Caco-2 (cell line): ENCODE measurements at regions not wholly inside any gene's neighbourhood (a gene's known extent, or its start where the extent isn't known, plus 50 kb on each side); places are given as distances from the start of the nearest gene placed in this dataset.

ENCODE experiments used
- BruUV-seq: library from RNA; stranded (reverse); fragments of 400-500 nt; replicated peaks from 2 replicates; lab custom pipeline; 2021; lab: Mats Ljungman, UMichigan
- CTCF ChIA-PET: fragments of 300-600 bp; sonication (Branson Sonifier 250); formaldehyde crosslinking; loops from one replicate; lab custom pipeline; 2022; ENCODE audit warnings: antibody characterized with exemption; lab: Charles Lee
- POLR2A ChIA-PET: fragments of 300-600 bp; sonication (Branson Sonifier 250); formaldehyde crosslinking; loops from one replicate; lab custom pipeline; 2022; ENCODE audit warnings: antibody characterized with exemption; lab: Charles Lee
- DNase-seq, 2 experiments: peaks; one replicate each; pipeline versions ENCODE4 v3.0.0 to v3.0.0-alpha.2; 2020 to 2022
- H3K27me3 ChIP-seq: replicated peaks from 2 replicates; pipeline ENCODE4 v1.6.0; 2011; ENCODE audit warnings: low read length; ENCODE audit not compliant: control insufficient read depth, insufficient read depth
- H3K36me3 ChIP-seq: 2 replicates; pipeline ENCODE4 v1.5.1; 2011; ENCODE audit warnings: low read length; ENCODE audit not compliant: control insufficient read depth, insufficient read depth
- H3K4me1 ChIP-seq: fragments of 250-450 bp; sonication (Bioruptor Pico); 2 replicates; pipeline ENCODE4 v1.5.1; 2020; ENCODE audit warnings: mild to moderate bottlenecking
- H3K4me3 ChIP-seq: 2 replicates; pipeline ENCODE4 v1.5.1; 2011; ENCODE audit warnings: low read depth, mild to moderate bottlenecking, control low read depth, low read length
- H3K9me3 ChIP-seq: fragments of 250-450 bp; sonication (Bioruptor Pico); 2 replicates; pipeline ENCODE4 v1.5.1; 2020; ENCODE audit warnings: mild to moderate bottlenecking, moderate library complexity
- H3K27ac Mint-ChIP-seq: one replicate; pipeline ENCODE4 v1.8.0; 2022; ENCODE audit warnings: mixed read lengths; ENCODE audit not compliant: unreplicated experiment
- H3K27me3 Mint-ChIP-seq: one replicate; pipeline ENCODE4 v1.8.0; 2022; ENCODE audit warnings: mixed read lengths; ENCODE audit not compliant: insufficient read depth, unreplicated experiment
- H3K36me3 Mint-ChIP-seq: one replicate; pipeline ENCODE4 v1.8.0; 2022; ENCODE audit warnings: mild to moderate bottlenecking, mixed read lengths; ENCODE audit not compliant: insufficient read depth, unreplicated experiment
- H3K4me1 Mint-ChIP-seq: one replicate; pipeline ENCODE4 v1.8.0; 2022; ENCODE audit warnings: low read depth, mixed read lengths; ENCODE audit not compliant: unreplicated experiment
- H3K4me3 Mint-ChIP-seq: one replicate; pipeline ENCODE4 v1.8.0; 2022; ENCODE audit warnings: mild to moderate bottlenecking, moderate library complexity, mixed read lengths; ENCODE audit not compliant: unreplicated experiment
- H3K9me3 Mint-ChIP-seq: one replicate; pipeline ENCODE4 v1.8.0; 2022; ENCODE audit warnings: mixed read lengths; ENCODE audit not compliant: unreplicated experiment
- CTCF ChIP-seq, 2 experiments: fragments of 200-600 bp in 1 of 2; IDR thresholded peaks; 1 replicate in 1 of 2; 2 replicates in 1 of 2; pipeline versions ENCODE4 v1.5.1 to v1.8.0; 2011 to 2022; ENCODE audit warnings: antibody characterized with exemption in 1 of 2, control low read depth in 1 of 2, inconsistent platforms in 1 of 2, low read depth in 1 of 2, low read length in 1 of 2, mild to moderate bottlenecking in 1 of 2, moderate library complexity in 1 of 2; ENCODE audit not compliant: insufficient read depth in 1 of 2, severe bottlenecking in 1 of 2, unreplicated experiment in 1 of 2
- intact Hi-C: fragments of 100-400 bp; cut with micrococcal nuclease; formaldehyde crosslinking; loops from one replicate; pipeline ENCODE4 v1.10.0; 2022; ENCODE audit not compliant: unreplicated experiment

DNA sequence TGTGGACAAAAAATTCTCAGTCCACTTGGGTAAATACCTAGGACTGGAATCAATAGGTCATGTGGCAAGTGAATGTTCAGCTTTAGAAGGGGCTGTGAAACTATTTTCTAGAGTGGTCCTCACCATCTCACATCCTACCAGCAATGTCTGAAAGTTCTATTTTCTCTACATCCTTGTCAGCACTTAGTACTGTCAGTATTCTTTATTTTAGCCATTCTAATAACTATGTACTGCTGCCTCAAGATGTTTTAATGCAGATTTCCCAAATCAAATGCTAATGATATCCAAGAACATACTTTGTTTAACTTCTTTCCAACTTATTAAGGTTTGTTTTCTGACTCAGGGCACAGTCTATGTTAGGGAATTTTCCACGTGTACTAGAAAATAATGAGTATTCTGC, 317.0 kb downstream of the BRD1 start:
- Mint-ChIP-seq H3K36me3 (no peaks in the 10 kb centered on the region), H3K9me3 (no peaks in the 10 kb centered on the region), H3K4me3 (no peak overlapping the region), H3K27me3 (no peaks in the 10 kb centered on the region), H3K4me1 (no peaks in the 10 kb centered on the region), H3K27ac (peak overlapping the region; percentile 23)
- Histone ChIP-seq H3K9me3 (0 out of 2 replicates have a peak, but pooled peaks cover 3% of the 10 kb centered on the region), H3K36me3 (no peaks in the 10 kb centered on the region), H3K4me3 (no peak overlapping the region), H3K27me3 (no peaks in the 10 kb centered on the region), H3K4me1 (no peaks in the 10 kb centered on the region)
- no peak for TF ChIP-seq CTCF (IDR thresholded peaks at IDR 0.05; ENCODE audit: insufficient read depth in 1 of 2, low read depth in 1 of 2, low read length in 1 of 2, severe bottlenecking in 1 of 2, unreplicated experiment in 1 of 2)
- intact Hi-C loops = no loop called here
- POLR2A ChIA-PET = no interaction called here
- no peak for DNase-seq
- no TSS peak for BruUV-seq
- CTCF ChIA-PET = no interaction called here

DNA sequence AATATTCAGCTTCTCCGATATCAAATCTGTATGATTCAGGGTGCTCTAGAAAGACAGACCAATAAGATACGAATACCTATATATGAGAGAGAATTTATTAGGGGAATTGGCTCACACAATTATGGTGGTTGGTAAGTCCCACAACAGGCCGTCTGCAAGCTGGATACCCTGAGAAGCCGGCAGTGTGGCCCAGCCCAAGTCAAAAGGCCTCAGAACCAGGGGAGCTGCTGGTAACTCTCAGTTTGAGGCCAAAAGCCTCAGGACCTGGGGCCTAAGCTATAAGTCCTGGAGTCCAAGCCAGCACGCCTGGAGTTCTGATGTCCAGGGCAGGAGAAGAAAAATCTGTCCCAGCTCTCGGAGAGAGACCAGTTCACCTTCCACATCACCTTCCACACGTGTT, 318.7 kb downstream of the BRD1 start:
- H3K36me3 Mint-ChIP-seq = no peaks in the 10 kb centered on the region
- TF ChIP-seq CTCF (IDR thresholded peaks at IDR 0.05; ENCODE audit: insufficient read depth in 1 of 2, low read depth in 1 of 2, low read length in 1 of 2, severe bottlenecking in 1 of 2, unreplicated experiment in 1 of 2) = no peak
- ChIA-PET POLR2A (no interaction called here), CTCF (no interaction called here)
- no peaks in the 10 kb centered on the region for H3K4me1 Mint-ChIP-seq
- Histone ChIP-seq H3K27me3 (no peaks in the 10 kb centered on the region), H3K4me3 (no peak overlapping the region), H3K9me3 (0 out of 2 replicates have a peak, but pooled peaks cover 3% of the 10 kb centered on the region), H3K4me1 (no peaks in the 10 kb centered on the region), H3K36me3 (no peaks in the 10 kb centered on the region)
- intact Hi-C loops = no loop called here
- BruUV-seq = no TSS peak
- no peaks in the 10 kb centered on the region for H3K9me3 Mint-ChIP-seq
- no peaks in the 10 kb centered on the region for H3K27me3 Mint-ChIP-seq
- no peak overlapping the region for H3K4me3 Mint-ChIP-seq
- DNase-seq = no peak
- H3K27ac Mint-ChIP-seq = no peak overlapping the region

DNA sequence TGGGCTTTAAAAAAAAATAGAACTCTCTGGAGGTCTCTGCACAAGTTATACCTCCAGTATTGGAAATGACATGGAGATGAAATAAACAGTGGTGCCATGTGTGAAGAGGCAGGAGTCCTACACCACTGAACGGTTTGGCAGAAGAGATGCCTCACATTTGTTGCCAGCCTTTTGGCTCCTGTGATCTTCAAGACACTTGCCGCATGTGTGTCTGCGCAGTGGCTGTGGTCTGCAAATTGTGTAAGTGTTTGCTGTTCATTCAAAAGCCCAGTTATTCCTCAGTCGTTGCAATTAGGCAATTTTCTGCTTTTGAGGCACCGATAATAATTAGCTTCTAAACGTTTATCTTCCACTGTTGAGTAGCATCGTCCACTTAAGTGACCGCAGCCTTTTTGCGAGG, 319.1 kb downstream of the BRD1 start:
- Mint-ChIP-seq H3K9me3 (no peaks in the 10 kb centered on the region), H3K27me3 (no peaks in the 10 kb centered on the region), H3K4me3 (no peak overlapping the region), H3K27ac (no peak overlapping the region), H3K4me1 (no peaks in the 10 kb centered on the region), H3K36me3 (no peaks in the 10 kb centered on the region)
- ChIA-PET CTCF (no interaction called here), POLR2A (no interaction called here)
- Histone ChIP-seq H3K36me3 (no peaks in the 10 kb centered on the region), H3K4me3 (no peak overlapping the region), H3K4me1 (no peaks in the 10 kb centered on the region), H3K9me3 (0 out of 2 replicates have a peak, but pooled peaks cover 3% of the 10 kb centered on the region), H3K27me3 (no peaks in the 10 kb centered on the region)
- DNase-seq = no peak
- no peak for TF ChIP-seq CTCF (IDR thresholded peaks at IDR 0.05; ENCODE audit: insufficient read depth in 1 of 2, low read depth in 1 of 2, low read length in 1 of 2, severe bottlenecking in 1 of 2, unreplicated experiment in 1 of 2)
- intact Hi-C loops = no loop called here
- BruUV-seq = no TSS peak
